HCT116 (cell line): ENCODE measurements at regions not wholly inside any gene's neighbourhood (a gene's known extent, or its start where the extent isn't known, plus 50 kb on each side); places are given as distances from the start of the nearest gene placed in this dataset.

Experiments used
- ATAC-seq: fragments of 200-7000 bp; cut with Tn5 transposase; 2 replicates; pipeline ENCODE4 v1.9.1; 2020; ENCODE audit warnings: mild to moderate bottlenecking, moderate library complexity
- BruUV-seq: library from RNA; stranded (reverse); fragments of 400-500 nt; replicated peaks from 2 replicates; lab custom pipeline; 2021; lab: Mats Ljungman, UMichigan
- CTCF ChIA-PET: fragments of 300-600 bp; sonication (Branson Sonifier 250); formaldehyde crosslinking; loops from one replicate; lab custom pipeline; 2021; ENCODE audit warnings: antibody characterized with exemption; lab: Charles Lee
- POLR2A ChIA-PET: fragments of 300-600, 350-600 bp; sonication (Branson Sonifier 250); formaldehyde crosslinking; loops from one replicate; lab custom pipeline; 2021; ENCODE audit warnings: antibody characterized with exemption; lab: Charles Lee
- RAD21 ChIA-PET, 2 experiments: fragments of 300-600 bp; sonication (Branson Sonifier 250); formaldehyde crosslinking; loops; one replicate each; lab custom pipeline; 2023; ENCODE audit warnings: low total read pairs in 2 of 2; ENCODE audit not compliant: uncharacterized antibody in 2 of 2, unreplicated experiment in 2 of 2, low non-redundant PET in 1 of 2; lab: Charles Lee
- DNase-seq: peaks from one replicate; pipeline ENCODE4 v3.0.0-alpha.2; 2010; ENCODE audit warnings: low read depth, low spot score
- H2AFZ ChIP-seq: fragments of 200-600 bp; shearing (Covaris generic), sonication (generic); 2 replicates; pipeline ENCODE4 v1.6.1; 2017; ENCODE audit warnings: low read depth, mixed run types, mixed read lengths, antibody characterized with exemption, low read length; ENCODE audit not compliant: poor library complexity, severe bottlenecking
- H3K27ac ChIP-seq: 2 replicates; pipeline ENCODE4 v1.5.1; 2012; ENCODE audit warnings: low read depth, low read length
- H3K27me3 ChIP-seq: fragments of 200-600 bp; sonication (generic); 2 replicates; pipeline ENCODE4 v1.6.1; 2016; ENCODE audit warnings: mixed run types, low read length, mixed read lengths; ENCODE audit not compliant: insufficient read depth
- H3K36me3 ChIP-seq, 2 experiments: fragments of 200-500 bp in 1 of 2; fragments of 200-600 bp in 1 of 2; sonication (Bioruptor generic) in 1 of 2; sonication (generic) in 1 of 2; 2 replicates each; pipeline versions ENCODE4 v1.5.1 to v1.6.1; 2014 to 2016; ENCODE audit warnings: low read length in 2 of 2, inconsistent platforms in 1 of 2, mixed read lengths in 1 of 2, mixed run types in 1 of 2; ENCODE audit not compliant: insufficient read depth in 2 of 2, control insufficient read depth in 1 of 2
- H3K4me1 ChIP-seq, 2 experiments: fragments of 200-600 bp in 1 of 2; sonication (generic) in 1 of 2; 2 replicates each; pipeline versions ENCODE4 v1.5.1 to v1.6.1; 2012 to 2017; ENCODE audit warnings: low read length in 2 of 2, inconsistent platforms in 1 of 2, mild to moderate bottlenecking in 1 of 2, mixed read lengths in 1 of 2, mixed run types in 1 of 2, moderate library complexity in 1 of 2; ENCODE audit not compliant: insufficient read depth in 2 of 2, control insufficient read depth in 1 of 2
- H3K4me2 ChIP-seq: fragments of 200-600 bp; sonication (generic); 2 replicates; pipeline ENCODE4 v1.6.1; 2017; ENCODE audit warnings: mixed run types, low read length, mixed read lengths
- H3K4me3 ChIP-seq, 2 experiments: fragments of 200-600 bp in 1 of 2; sonication (generic) in 1 of 2; replicated peaks in 1 of 2; 2 replicates each; pipeline ENCODE4 v1.5.1; 2011 to 2016; ENCODE audit warnings: low read length in 2 of 2, control low read depth in 1 of 2, low read depth in 1 of 2, mild to moderate bottlenecking in 1 of 2, mixed read lengths in 1 of 2, mixed run types in 1 of 2
- H3K79me2 ChIP-seq: fragments of 200-600 bp; sonication (generic); 2 replicates; pipeline ENCODE4 v1.6.1; 2017; ENCODE audit warnings: mild to moderate bottlenecking, mixed run types, low read length, moderate library complexity, mixed read lengths; ENCODE audit not compliant: insufficient read depth
- H3K9ac ChIP-seq: fragments of 200-600 bp; sonication (generic); 2 replicates; pipeline ENCODE4 v1.6.1; 2016; ENCODE audit warnings: low read length, mixed read lengths
- H3K9me2 ChIP-seq: fragments of 200-600 bp; sonication (generic), shearing (Covaris generic); 2 replicates; pipeline ENCODE4 v1.6.1; 2017; ENCODE audit warnings: mixed run types, mild to moderate bottlenecking, moderate library complexity; ENCODE audit not compliant: insufficient read depth
- H3K9me3 ChIP-seq, 2 experiments: fragments of 200-500 bp in 1 of 2; fragments of 200-600 bp in 1 of 2; sonication (Bioruptor generic) in 1 of 2; sonication (generic) in 1 of 2; 2 replicates each; pipeline ENCODE4 v1.6.1; 2014 to 2017; ENCODE audit warnings: low read length in 2 of 2, mixed read lengths in 2 of 2, inconsistent platforms in 1 of 2, low read depth in 1 of 2, mild to moderate bottlenecking in 1 of 2, mixed run types in 1 of 2, moderate library complexity in 1 of 2; ENCODE audit not compliant: control insufficient read depth in 1 of 2, insufficient read depth in 1 of 2
- H4K20me1 ChIP-seq: fragments of 200-600 bp; sonication (generic), shearing (Covaris generic); 2 replicates; pipeline ENCODE4 v1.6.1; 2017; ENCODE audit warnings: mixed run types, mild to moderate bottlenecking, moderate library complexity; ENCODE audit not compliant: insufficient read depth
- CEBPB ChIP-seq: IDR thresholded peaks from 2 replicates; pipeline ENCODE4 v1.6.1; 2012; ENCODE audit warnings: low read depth
- CTCF ChIP-seq, 3 experiments: fragments of 200-600 bp in 1 of 3; sonication (generic) in 1 of 3; IDR thresholded peaks in 2 of 3; conservative IDR thresholded peaks in 1 of 3; 2 replicates each; pipeline ENCODE4 v1.5.1; 2012 to 2017; ENCODE audit warnings: low read depth in 2 of 3, low read length in 2 of 3, antibody characterized with exemption in 1 of 3, borderline replicate concordance in 1 of 3, control low read depth in 1 of 3, mild to moderate bottlenecking in 1 of 3, mixed read lengths in 1 of 3, mixed run types in 1 of 3, moderate library complexity in 1 of 3; ENCODE audit not compliant: insufficient read depth in 1 of 3
- EGR1 ChIP-seq: IDR thresholded peaks from 2 replicates; pipeline ENCODE4 v1.6.1; 2012; ENCODE audit warnings: low read depth
- ELF1 ChIP-seq: IDR thresholded peaks from 2 replicates; pipeline ENCODE4 v1.6.1; 2012; ENCODE audit warnings: low read depth, borderline replicate concordance
- EZH2phosphoT487 ChIP-seq: fragments of 200-600 bp; IDR thresholded peaks from 2 replicates; pipeline ENCODE4 v1.6.1; 2018; ENCODE audit warnings: antibody characterized with exemption, borderline replicate concordance
- FOSL1 ChIP-seq: IDR thresholded peaks from 2 replicates; pipeline ENCODE4 v1.6.1; 2012; ENCODE audit warnings: low read depth
- JUND ChIP-seq: IDR thresholded peaks from 2 replicates; pipeline ENCODE4 v1.6.1; 2012
- MAX ChIP-seq: IDR thresholded peaks from 2 replicates; pipeline ENCODE4 v1.6.1; 2012
- POLR2A ChIP-seq: IDR thresholded peaks from 2 replicates; pipeline ENCODE4 v1.7.0; 2011; ENCODE audit warnings: borderline replicate concordance; ENCODE audit not compliant: insufficient read depth, insufficient read length; ENCODE audit errors: extremely low read depth
- POLR2AphosphoS5 ChIP-seq: IDR thresholded peaks from 2 replicates; pipeline ENCODE4 v1.6.1; 2011; ENCODE audit warnings: mild to moderate bottlenecking, low read depth, low read length, moderate library complexity
- RAD21 ChIP-seq: IDR thresholded peaks from 2 replicates; pipeline ENCODE4 v1.6.1; 2012; ENCODE audit warnings: low read depth, mild to moderate bottlenecking
- REST ChIP-seq: IDR thresholded peaks from 2 replicates; pipeline ENCODE4 v1.6.1; 2012; ENCODE audit warnings: low read depth
- SIN3A ChIP-seq: IDR thresholded peaks from 2 replicates; pipeline ENCODE4 v1.6.1; 2012; ENCODE audit warnings: low read depth
- SP1 ChIP-seq: IDR thresholded peaks from 2 replicates; pipeline ENCODE4 v1.6.1; 2012; ENCODE audit warnings: low read depth
- SRF ChIP-seq: IDR thresholded peaks from 2 replicates; pipeline ENCODE4 v1.6.1; 2012; ENCODE audit warnings: low read depth
- TCF7L2 ChIP-seq: IDR thresholded peaks from 2 replicates; pipeline ENCODE4 v1.7.0; 2011; ENCODE audit warnings: borderline replicate concordance, inconsistent platforms; ENCODE audit not compliant: insufficient read depth, insufficient read length; ENCODE audit errors: extremely low read depth
- YY1 ChIP-seq: IDR thresholded peaks from 2 replicates; pipeline ENCODE4 v1.6.1; 2011; ENCODE audit warnings: low read length, low read depth, moderate library complexity, mild to moderate bottlenecking; ENCODE audit not compliant: insufficient replicate concordance; ENCODE audit errors: extremely low read depth
- ZBTB33 ChIP-seq: IDR thresholded peaks from 2 replicates; pipeline ENCODE4 v1.6.1; 2011; ENCODE audit warnings: mild to moderate bottlenecking, low read length, moderate library complexity; ENCODE audit not compliant: insufficient replicate concordance; ENCODE audit errors: extremely low read depth
- ZNF274 ChIP-seq: fragments of 200-500 bp; sonication (Bioruptor generic); IDR thresholded peaks from 2 replicates; pipeline ENCODE4 v1.6.1; 2014; ENCODE audit warnings: mild to moderate bottlenecking, low read depth, low read length, inconsistent platforms
- intact Hi-C: fragments of 100-400 bp; cut with micrococcal nuclease; formaldehyde crosslinking; loops from 2 replicates; pipeline ENCODE4 v1.10.0; 2022

GRCh38 chr6:167645368-167645767 lies 181.3 kb upstream of the AFDN start:
- ChIA-PET RAD21 (no interaction called here), CTCF (no interaction called here), POLR2A (no interaction called here)
- ATAC-seq (no peak), DNase-seq (no peak)
- Histone ChIP-seq H3K9ac (no peak overlapping the region), H3K27ac (no peak overlapping the region), H3K4me1 (peaks cover 0 to 5% of the 10 kb centered on the region in 2 experiments; a peak in 1 of 4 replicates), H4K20me1 (no peaks in the 10 kb centered on the region), H3K9me2 (no peaks in the 10 kb centered on the region), H3K4me2 (no peak overlapping the region), H2AFZ (no peak overlapping the region), H3K9me3 (no peaks in the 10 kb centered on the region), H3K27me3 (no peaks in the 10 kb centered on the region), H3K79me2 (no peaks in the 10 kb centered on the region), H3K36me3 (no peaks in the 10 kb centered on the region), H3K4me3 (no peak overlapping the region)
- intact Hi-C loops, result no loop called here
- no TSS peak for BruUV-seq
- TF ChIP-seq SRF, result no peak
- no peak for TF ChIP-seq SP1
- TF ChIP-seq ZNF274, result no peak
- no peak for TF ChIP-seq YY1
- TF ChIP-seq MAX, result no peak
- no peak for TF ChIP-seq SIN3A
- TF ChIP-seq FOSL1, result no peak
- TF ChIP-seq RAD21, result no peak
- TF ChIP-seq TCF7L2, result no peak
- no peak for TF ChIP-seq REST
- TF ChIP-seq POLR2A, result no peak
- no peak for TF ChIP-seq JUND
- no peak for TF ChIP-seq EGR1
- no peak for TF ChIP-seq ELF1
- no peak for TF ChIP-seq POLR2AphosphoS5
- no peak for TF ChIP-seq CTCF (IDR thresholded peaks at IDR 0.05 in 2 of 3, conservative IDR thresholded peaks at IDR 0.05 in 1 of 3; ENCODE audit: borderline replicate concordance in 1 of 3, insufficient read depth in 1 of 3, low read depth in 2 of 3, low read length in 2 of 3)
- no peak for TF ChIP-seq ZBTB33
- TF ChIP-seq EZH2phosphoT487, result no peak
- TF ChIP-seq CEBPB, result no peak
